ENCODE measurements at regions not wholly inside any gene's neighbourhood (a gene's known extent, or its start where the extent isn't known, plus 50 kb on each side); places are given as distances from the start of the nearest gene placed in this dataset.

- Histone ChIP-seq H3K4me3 (ENCODE audit: low read depth, low read length) (no peak overlapping the region), H3K4me1 (ENCODE audit: insufficient read depth) (no peaks in the 10 kb centered on the region), H3K27ac (ENCODE audit: low read depth) (no peak overlapping the region), H3K36me3 (ENCODE audit: insufficient read depth) (no peaks in the 10 kb centered on the region)
- DNase-seq (ENCODE audit: extremely low spot score): no peak
- WGBS: 74% methylated on average over 6 of the region's 6 CpGs
Observed at GRCh38 chr22:45102896-45103420, 60.8 kb upstream of the NUP50 start.

- Histone ChIP-seq H3K27ac (ENCODE audit: low read depth) (no peak overlapping the region), H3K4me1 (ENCODE audit: insufficient read depth) (no peaks in the 10 kb centered on the region), H3K4me3 (ENCODE audit: low read depth, low read length) (no peak overlapping the region), H3K36me3 (ENCODE audit: insufficient read depth) (no peaks in the 10 kb centered on the region)
- 69% methylated on average over 10 of the region's 10 CpGs for WGBS
- DNase-seq (ENCODE audit: extremely low spot score): no peak
Observed at GRCh38 chr22:45103756-45104155, 60.0 kb upstream of the NUP50 start.

GRCh38 chr22:45104313-45104712 lies 59.4 kb upstream of the NUP50 start:
- H3K27ac ChIP-seq (ENCODE audit: low read depth): no peak overlapping the region
- 93% methylated on average over 10 of the region's 10 CpGs for WGBS
- no peaks in the 10 kb centered on the region for H3K4me1 ChIP-seq (ENCODE audit: insufficient read depth)
- no peak overlapping the region for H3K4me3 ChIP-seq (ENCODE audit: low read depth, low read length)
- no peak for DNase-seq (ENCODE audit: extremely low spot score)
- H3K36me3 ChIP-seq (ENCODE audit: insufficient read depth): no peaks in the 10 kb centered on the region

DNA sequence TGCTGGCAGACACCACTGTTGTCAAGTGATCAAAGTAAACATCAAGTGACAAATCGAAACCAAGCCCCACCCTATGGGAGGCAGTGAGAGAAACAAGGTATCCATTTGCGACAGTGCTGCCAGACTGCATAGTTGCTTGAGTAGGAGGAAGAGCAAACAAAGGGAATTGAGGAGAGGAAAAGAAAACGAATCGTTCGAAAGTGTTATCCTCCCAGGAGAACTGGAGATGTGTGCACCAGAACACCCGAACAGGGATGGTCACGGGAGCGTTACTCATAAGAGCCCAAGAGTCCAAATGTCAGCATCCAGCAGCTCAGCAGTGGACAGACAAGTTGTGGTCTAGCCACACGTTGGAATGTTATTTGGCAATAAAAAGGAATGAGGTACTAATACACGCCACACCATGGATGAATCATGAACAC lies 58.4 kb upstream of the NUP50 start:
- Histone ChIP-seq H3K4me1 (ENCODE audit: insufficient read depth) (no peaks in the 10 kb centered on the region), H3K4me3 (ENCODE audit: low read depth, low read length) (no peak overlapping the region), H3K27ac (ENCODE audit: low read depth) (no peak overlapping the region), H3K36me3 (ENCODE audit: insufficient read depth) (no peaks in the 10 kb centered on the region)
- 61% methylated on average over 10 of the region's 10 CpGs for WGBS
- DNase-seq (ENCODE audit: extremely low spot score): no peak

GRCh38 chr22:45107671-45108070 lies 56.1 kb upstream of the NUP50 start:
- WGBS: 87% methylated on average over 6 of the region's 6 CpGs
- Histone ChIP-seq H3K36me3 (ENCODE audit: insufficient read depth) (no peaks in the 10 kb centered on the region), H3K4me1 (ENCODE audit: insufficient read depth) (no peaks in the 10 kb centered on the region), H3K27ac (ENCODE audit: low read depth) (no peak overlapping the region), H3K4me3 (ENCODE audit: low read depth, low read length) (no peak overlapping the region)
- DNase-seq (ENCODE audit: extremely low spot score): no peak

- 80% methylated on average over 5 of the region's 5 CpGs for WGBS
- DNase-seq (ENCODE audit: extremely low spot score): no peak
- Histone ChIP-seq H3K36me3 (ENCODE audit: insufficient read depth) (no peaks in the 10 kb centered on the region), H3K4me3 (ENCODE audit: low read depth, low read length) (no peak overlapping the region), H3K27ac (ENCODE audit: low read depth) (no peak overlapping the region), H3K4me1 (ENCODE audit: insufficient read depth) (no peaks in the 10 kb centered on the region)
Observed at GRCh38 chr22:45112136-45112879, 51.4 kb upstream of the NUP50 start.
